ENCODE measurements at regions not wholly inside any gene's neighbourhood (a gene's known extent, or its start where the extent isn't known, plus 50 kb on each side); places are given as distances from the start of the nearest gene placed in this dataset.

DNA sequence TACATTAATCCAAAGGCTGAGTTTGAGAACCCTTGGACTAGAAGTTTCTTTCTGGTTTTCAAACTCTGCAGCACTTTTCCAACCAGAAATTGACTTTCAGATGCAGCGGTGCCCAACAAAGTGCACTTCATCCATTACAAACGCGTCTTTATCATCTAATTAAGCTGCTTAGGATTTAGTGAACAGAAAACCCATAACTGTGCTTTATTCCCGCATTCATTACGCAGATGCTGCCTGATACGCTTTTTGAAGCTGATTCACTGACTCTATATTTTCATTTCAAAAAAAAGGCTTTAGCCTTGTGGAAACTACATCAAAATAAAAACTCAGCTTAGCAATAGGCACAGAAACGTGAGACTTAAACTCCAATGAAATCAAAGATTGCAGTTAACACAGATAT lies 69.8 kb upstream of the CTXND1 start:
- no peaks in the 10 kb centered on the region for H3K27me3 ChIP-seq
- DNase-seq = no peak
- no peaks in the 10 kb centered on the region for H3K9me3 ChIP-seq
- no peak overlapping the region for H3K4me3 ChIP-seq
- TF ChIP-seq, protein P1, sequence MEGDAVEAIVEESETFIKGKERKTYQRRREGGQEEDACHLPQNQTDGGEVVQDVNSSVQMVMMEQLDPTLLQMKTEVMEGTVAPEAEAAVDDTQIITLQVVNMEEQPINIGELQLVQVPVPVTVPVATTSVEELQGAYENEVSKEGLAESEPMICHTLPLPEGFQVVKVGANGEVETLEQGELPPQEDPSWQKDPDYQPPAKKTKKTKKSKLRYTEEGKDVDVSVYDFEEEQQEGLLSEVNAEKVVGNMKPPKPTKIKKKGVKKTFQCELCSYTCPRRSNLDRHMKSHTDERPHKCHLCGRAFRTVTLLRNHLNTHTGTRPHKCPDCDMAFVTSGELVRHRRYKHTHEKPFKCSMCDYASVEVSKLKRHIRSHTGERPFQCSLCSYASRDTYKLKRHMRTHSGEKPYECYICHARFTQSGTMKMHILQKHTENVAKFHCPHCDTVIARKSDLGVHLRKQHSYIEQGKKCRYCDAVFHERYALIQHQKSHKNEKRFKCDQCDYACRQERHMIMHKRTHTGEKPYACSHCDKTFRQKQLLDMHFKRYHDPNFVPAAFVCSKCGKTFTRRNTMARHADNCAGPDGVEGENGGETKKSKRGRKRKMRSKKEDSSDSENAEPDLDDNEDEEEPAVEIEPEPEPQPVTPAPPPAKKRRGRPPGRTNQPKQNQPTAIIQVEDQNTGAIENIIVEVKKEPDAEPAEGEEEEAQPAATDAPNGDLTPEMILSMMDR (IDR thresholded peaks at IDR 0.05) = no peak
- no peak for TF ChIP-seq POLR2A (IDR thresholded peaks at IDR 0.05)
- no peaks in the 10 kb centered on the region for H3K36me3 ChIP-seq
- H3K27ac ChIP-seq = no peak overlapping the region
- no peaks in the 10 kb centered on the region for H3K4me1 ChIP-seq

DNA sequence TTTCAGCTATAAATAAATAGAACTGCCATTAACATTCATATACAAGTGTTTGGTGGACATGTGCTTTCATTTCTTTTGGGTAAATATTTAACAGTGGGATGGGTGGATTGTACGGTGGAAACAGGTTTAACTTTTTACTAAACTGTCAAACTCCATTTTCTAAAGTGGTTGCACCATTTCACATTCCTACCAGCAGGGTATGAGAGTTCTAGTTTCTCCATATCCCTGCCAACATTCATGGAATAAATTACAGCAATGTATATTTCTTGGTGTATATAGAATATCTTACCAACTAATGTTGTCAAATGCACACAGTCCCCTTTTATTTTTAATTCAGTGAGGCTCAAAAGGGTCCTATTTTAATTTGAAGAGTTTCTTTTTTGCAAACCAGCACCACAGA lies 71.3 kb upstream of the CTXND1 start:
- Histone ChIP-seq H3K27ac (no peak overlapping the region), H3K4me3 (no peak overlapping the region), H3K36me3 (no peaks in the 10 kb centered on the region), H3K27me3 (no peaks in the 10 kb centered on the region), H3K4me1 (no peaks in the 10 kb centered on the region), H3K9me3 (no peaks in the 10 kb centered on the region)
- DNase-seq = no peak
- no peak for TF ChIP-seq POLR2A (IDR thresholded peaks at IDR 0.05)
- TF ChIP-seq, protein P1 (IDR thresholded peaks at IDR 0.05) = no peak

DNA sequence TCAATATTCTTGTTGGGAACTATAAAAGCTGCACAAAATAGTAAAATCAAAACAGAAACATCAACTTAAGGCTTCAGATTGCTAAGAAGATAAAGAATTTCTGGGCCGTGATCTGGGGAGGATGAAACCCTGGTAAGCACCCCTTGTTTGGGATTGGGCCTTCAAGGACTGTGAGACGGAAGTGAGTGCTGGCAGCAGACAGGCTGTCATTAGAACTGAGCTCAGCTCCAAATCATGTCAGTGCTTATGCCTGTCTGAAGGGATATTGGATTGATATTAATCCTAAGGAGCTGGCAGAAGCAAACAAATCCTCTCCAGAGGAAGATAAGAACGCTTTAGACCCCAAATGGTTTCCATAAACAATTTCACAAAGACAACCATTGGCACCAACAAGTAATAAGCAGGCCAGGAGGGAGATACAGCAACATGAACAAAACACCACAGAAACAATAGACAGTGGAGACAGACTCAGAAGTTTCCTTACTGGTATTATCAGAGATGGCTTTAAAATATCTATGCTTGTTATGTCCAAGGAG lies 72.6 kb upstream of the CTXND1 start:
- no peaks in the 10 kb centered on the region for H3K4me1 ChIP-seq
- DNase-seq = no peak
- H3K9me3 ChIP-seq = no peaks in the 10 kb centered on the region
- H3K27me3 ChIP-seq = no peaks in the 10 kb centered on the region
- TF ChIP-seq, protein P1 (IDR thresholded peaks at IDR 0.05) = no peak
- no peak for TF ChIP-seq POLR2A (IDR thresholded peaks at IDR 0.05)
- H3K36me3 ChIP-seq = no peaks in the 10 kb centered on the region
- H3K4me3 ChIP-seq = no peak overlapping the region
- no peak overlapping the region for H3K27ac ChIP-seq

DNA sequence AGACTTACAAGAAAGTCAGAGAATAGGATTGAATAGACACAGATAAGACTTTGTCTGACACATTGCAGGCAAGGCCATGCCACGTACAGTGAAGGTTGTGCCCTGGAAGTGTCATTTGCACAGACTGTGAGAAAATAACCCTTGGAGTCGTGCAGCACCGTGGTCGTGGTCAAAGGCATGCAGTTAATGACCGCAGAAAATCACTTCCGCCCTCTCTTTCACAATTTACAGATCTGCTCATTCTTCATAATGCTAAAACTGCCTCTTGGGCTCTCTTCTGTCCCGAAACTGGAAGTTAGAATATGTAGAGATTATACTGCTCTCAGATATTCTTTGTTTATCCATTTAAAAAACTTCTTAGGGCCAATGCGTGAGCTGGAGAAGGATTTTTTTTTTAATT lies 73.2 kb upstream of the CTXND1 start:
- Histone ChIP-seq H3K36me3 (no peaks in the 10 kb centered on the region), H3K4me3 (no peak overlapping the region), H3K4me1 (no peaks in the 10 kb centered on the region), H3K27ac (no peak overlapping the region), H3K27me3 (no peaks in the 10 kb centered on the region), H3K9me3 (no peaks in the 10 kb centered on the region)
- DNase-seq = no peak
- no peak for TF ChIP-seq POLR2A (IDR thresholded peaks at IDR 0.05)

DNA sequence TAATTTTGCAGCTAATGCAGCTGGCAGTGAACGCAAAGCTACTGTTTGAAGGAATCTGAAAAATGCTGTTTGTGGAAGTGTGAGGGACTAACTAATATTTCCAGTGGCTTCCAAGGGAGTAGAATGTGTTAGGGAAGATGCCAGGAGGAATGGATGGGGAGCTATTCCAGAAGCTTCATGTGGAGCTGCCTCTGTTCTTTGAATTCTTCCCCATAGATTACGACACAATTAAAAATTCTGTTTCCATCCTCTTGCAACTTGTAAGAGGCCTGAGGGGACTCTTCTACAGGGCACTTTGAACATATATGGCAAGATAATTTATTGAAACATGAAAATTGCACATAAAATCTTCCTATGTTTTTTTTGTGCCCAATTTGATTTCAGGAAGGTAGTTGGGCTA lies 74.3 kb upstream of the CTXND1 start:
- H3K4me1 ChIP-seq = no peaks in the 10 kb centered on the region
- H3K36me3 ChIP-seq = no peaks in the 10 kb centered on the region
- no peak overlapping the region for H3K27ac ChIP-seq
- no peak overlapping the region for H3K4me3 ChIP-seq
- no peak for DNase-seq
- H3K9me3 ChIP-seq = no peaks in the 10 kb centered on the region
- H3K27me3 ChIP-seq = no peaks in the 10 kb centered on the region
- TF ChIP-seq, protein P1 (IDR thresholded peaks at IDR 0.05) = no peak
- TF ChIP-seq POLR2A (IDR thresholded peaks at IDR 0.05) = no peak

DNA sequence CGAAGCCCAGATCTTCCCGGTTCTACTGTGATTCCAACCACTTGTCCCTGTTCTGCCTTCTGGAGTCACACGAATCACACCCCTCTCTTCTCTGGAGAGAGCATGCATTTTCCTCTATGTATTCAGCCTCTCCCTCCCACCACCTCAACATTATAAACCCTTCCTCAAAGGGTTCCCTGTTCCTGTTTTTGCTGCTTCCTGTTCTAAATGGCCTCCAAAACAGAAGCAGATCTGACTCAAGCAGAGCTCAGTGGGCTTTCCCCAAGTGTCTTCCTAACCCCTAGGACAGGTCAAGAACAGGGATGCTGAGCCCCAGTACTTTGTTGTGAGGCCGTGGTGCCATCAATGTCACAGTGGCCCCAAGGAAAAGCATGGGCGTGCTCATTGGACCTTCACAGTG lies 75.7 kb upstream of the ARNT2 start:
- no peak overlapping the region for H3K4me3 ChIP-seq
- H3K4me1 ChIP-seq = no peaks in the 10 kb centered on the region
- H3K27me3 ChIP-seq = no peaks in the 10 kb centered on the region
- H3K36me3 ChIP-seq = no peaks in the 10 kb centered on the region
- TF ChIP-seq, protein P1 (IDR thresholded peaks at IDR 0.05) = no peak
- TF ChIP-seq POLR2A (IDR thresholded peaks at IDR 0.05) = no peak
- H3K27ac ChIP-seq = no peak overlapping the region
- H3K9me3 ChIP-seq = no peaks in the 10 kb centered on the region
- no peak for DNase-seq
